HG03342 (cell line): ENCODE measurements at regions not wholly inside any gene's neighbourhood (a gene's known extent, or its start where the extent isn't known, plus 50 kb on each side); places are given as distances from the start of the nearest gene placed in this dataset.

Source experiments
- ATAC-seq: cut with Tn5 transposase; IDR thresholded peaks from one replicate; pipeline ENCODE4 v1.9.1; 2021; ENCODE audit warnings: mild to moderate bottlenecking, moderate library complexity; ENCODE audit not compliant: unreplicated experiment

DNA sequence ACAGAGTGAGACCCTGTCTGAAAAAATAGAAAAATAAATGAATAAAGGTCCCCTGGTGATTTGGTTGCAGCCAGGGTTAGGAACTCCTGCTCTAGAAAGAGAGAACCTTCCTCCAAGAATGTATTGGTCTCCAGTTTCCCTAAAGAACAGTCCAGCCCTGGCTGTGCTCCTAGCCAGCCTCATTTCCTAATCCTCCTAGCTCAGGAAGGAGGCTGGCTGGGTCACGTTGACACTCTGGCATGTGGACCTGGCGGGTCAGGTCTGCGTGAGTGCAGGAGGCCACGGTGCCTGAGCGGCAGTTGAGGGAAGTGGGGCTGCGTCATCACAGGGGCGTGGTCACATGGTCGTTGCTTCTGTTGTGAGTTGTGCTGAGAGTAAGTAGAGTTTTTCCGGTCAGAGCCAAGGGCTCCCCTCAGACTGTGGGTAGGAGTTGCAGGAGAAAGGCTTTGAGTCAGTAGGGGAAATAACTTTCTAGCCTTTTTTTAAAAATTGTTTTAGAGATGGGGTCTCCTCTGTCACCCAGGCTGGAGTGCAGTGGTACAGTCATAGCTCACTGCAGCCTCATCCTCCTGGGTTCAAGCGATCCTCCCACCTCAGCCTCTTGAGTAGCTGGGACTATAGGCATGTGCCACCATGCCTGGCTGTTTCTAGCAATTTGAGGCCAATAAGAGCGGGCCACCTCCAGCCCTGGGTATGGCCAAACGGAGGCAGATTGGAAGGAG is 194.0 kb upstream of the CIBAR2 start:
- peak; percentile 70 for ATAC-seq

GRCh38 chr16:85306793-85307551 is 194.7 kb upstream of the CIBAR2 start:
- no peak for ATAC-seq

DNA sequence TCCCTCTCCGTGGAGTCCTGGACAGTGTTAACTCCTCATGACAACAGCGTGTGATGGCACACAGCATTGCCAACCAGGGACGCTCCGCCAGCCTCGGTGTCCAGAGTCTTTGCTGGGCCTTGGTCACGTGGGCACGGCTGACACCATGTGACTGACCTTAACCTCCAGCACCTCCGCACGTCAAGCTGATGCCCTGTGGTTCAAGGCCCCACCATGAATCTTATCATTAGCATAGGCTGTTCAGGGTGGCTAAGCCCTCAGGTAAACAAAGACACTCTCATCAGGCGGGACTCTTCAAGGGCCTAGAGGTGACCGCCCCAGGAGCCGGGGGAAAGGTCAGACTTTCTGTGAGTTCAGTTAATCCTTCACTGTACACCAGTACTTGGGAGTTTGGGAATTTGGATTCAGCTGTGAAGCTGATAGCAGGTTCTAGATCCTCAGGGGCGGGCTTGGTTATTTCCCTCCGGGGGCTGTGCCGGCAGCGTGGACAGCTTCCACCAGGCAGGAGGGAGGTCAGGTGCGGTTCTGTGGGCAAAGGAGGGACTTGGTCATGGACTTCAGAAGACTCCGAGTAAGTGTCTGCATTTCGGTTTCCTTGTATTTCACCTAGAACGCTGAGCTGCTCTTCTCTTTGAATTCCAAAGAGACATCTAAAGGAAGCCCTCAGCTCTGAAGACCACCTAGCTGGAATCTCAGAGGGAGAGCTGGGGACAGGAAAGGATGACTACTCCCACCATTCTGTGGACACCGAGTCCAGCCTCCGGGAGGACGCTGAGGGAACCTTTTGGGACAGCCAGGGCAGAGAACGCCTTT is 195.5 kb upstream of the CIBAR2 start:
- ATAC-seq, result no peak

DNA sequence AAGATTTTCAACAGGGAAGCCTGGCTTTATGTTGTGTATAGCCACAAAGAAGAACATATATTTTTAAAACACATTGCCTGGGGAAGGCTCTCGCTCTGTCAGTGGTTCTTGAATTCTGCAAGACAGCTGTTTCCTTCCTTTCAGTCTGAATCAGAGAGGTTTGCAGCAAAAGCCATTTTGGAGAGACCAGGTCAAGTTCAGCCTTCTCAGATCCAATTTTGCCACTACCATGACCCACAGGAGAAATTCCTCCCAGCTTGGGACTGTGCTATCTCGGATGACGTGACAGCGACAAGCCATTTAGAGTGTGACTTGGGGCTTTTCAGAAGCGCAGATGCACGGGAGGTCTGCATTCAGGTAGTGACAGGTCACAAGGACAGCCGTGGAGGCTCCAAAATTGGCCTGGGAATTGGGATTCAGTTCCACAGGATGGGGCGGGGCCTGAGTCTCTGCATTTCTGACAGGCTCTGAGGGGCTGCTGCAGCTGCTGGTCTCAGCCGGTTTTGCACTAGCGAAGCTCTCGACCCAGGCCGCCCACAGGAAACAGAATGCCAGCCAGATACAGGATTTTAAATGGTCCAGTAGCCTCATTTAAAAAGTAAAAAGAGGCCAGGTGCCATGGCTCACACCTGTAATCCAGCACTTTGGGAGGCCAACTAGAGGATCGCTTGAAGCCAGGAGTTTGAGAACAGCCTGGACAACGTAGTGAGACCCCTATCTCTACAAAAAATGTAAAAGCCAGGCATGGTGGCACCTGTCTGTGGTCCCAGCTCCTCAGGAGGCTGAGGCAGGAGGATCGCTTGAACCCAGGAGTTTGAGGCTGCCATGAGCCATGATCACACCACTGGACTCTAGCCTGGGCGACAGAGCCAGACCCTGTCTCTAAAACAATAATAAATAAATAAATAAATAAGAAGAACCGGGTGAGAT is 196.6 kb upstream of the CIBAR2 start:
- ATAC-seq, result no peak

DNA sequence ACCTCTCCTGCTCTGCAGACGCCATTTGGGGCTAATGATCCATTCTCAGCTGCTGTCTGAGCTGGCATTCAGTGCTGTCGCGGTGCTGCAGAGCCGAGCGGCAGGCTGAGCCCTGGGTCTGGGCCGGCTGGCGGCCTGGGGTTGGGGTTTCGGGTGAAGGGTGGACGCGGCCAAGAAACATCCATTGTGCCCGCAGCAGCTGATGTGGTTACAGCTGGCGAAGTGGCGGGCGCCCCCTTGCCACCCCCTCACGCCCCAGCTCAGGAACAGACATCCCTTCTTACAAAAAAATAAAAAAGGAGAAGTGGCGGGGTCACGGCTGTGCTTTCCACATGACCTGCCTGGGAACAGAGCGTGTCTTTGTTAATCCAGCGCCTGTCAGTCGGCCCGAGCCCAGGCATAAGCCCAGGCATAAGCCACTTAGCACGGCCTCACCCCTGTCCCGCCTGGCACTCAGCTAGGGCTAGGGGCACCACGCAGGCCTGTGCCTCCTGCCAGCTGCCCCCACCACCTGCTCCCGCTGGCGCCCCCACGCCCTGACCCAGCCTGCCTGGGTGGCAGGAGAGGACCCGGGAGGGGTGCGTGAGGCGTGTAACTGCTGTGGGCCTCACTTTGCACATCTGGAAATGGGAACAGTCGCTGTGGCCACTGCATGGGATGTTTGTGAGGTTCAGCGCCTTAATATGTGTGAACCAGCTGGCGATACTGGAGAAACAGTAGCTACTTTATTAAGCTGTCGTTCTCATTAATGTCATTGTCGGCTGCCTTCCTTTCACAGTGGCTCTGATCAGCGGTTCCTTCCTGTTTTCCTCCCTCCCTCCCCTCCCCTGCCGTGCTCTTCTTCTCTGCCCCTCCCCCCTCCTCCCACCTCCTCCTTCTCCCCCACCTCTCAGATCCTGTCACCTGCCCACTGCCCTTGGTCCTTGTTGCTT is 197.7 kb upstream of the CIBAR2 start:
- no peak for ATAC-seq

DNA sequence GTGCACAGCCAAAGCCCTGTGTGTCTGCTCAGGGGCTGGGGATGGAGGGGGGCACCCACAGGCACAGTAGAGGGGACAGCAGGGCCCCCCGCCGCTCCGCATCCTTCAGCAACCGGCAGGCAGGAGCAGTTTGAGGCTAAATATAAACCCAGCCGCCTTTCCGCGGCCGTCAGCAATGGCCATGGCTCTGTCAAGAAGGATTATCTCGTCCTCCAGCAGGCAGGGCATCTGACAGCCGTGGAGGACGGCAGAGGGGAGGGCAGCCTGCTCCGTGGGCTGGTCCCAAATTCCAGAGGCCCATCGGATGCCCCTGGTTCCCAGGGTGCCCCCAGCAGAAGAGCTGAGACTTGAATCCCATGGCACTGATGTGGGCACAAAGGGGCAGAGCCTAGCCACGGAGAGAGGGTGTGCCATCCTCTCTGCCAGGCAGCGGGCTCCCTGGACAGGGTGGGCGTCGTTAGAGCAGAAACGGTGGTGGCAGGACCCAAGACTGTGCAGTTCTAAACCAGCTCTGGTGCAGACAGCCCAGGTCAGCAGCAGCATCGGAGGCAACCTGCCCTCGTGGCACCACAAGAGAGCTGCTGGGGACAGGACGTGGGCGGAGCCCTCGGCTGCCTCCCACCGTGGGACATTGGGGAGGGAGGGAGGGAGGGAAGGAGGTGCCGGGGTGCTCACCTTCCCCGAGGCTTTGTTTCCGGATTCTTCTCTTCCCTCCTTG is 198.8 kb upstream of the CIBAR2 start:
- no peak for ATAC-seq

DNA sequence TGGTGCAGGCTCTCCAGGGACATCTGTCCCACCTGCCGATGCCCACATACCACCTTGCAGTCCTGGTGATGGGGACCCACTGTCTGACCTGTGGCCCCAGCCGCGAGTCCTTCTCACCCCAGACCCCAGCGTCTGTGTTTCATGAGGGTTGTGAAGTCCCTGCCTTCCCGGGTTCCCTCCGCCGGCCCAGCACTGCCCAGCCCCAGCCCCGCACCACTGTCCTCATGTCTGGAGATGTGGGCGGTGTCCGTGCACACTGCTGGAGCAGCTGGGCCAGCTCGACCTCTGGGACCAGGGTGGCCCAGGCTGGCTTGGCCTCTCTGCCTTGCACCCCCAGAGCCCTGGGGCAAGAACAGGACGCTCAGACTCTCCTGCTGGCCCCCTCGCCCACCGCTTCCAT is 199.5 kb upstream of the CIBAR2 start:
- ATAC-seq, result no peak

DNA sequence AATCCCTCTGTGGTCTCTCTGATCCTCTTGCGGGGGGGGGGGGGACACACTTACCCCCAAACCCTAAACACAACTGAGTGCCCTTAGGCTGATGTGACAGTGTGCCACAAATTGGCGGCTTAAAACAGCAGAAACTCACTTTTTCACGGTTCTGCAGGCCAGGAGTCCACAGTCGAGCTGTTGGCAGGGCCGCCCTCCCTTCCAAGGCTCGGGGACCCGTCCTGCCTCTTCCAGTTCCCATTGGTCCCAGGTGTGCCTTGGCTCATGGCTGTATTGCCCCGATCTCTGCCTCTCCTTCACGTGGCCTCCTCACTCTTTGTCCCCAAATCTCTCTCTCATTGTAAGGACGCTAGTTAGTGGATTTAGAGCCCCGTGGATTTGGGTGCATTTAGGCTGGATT is 199.9 kb upstream of the CIBAR2 start:
- no peak for ATAC-seq

GRCh38 chr16:85312642-85313525 is 200.6 kb upstream of the CIBAR2 start:
- ATAC-seq, result no peak

DNA sequence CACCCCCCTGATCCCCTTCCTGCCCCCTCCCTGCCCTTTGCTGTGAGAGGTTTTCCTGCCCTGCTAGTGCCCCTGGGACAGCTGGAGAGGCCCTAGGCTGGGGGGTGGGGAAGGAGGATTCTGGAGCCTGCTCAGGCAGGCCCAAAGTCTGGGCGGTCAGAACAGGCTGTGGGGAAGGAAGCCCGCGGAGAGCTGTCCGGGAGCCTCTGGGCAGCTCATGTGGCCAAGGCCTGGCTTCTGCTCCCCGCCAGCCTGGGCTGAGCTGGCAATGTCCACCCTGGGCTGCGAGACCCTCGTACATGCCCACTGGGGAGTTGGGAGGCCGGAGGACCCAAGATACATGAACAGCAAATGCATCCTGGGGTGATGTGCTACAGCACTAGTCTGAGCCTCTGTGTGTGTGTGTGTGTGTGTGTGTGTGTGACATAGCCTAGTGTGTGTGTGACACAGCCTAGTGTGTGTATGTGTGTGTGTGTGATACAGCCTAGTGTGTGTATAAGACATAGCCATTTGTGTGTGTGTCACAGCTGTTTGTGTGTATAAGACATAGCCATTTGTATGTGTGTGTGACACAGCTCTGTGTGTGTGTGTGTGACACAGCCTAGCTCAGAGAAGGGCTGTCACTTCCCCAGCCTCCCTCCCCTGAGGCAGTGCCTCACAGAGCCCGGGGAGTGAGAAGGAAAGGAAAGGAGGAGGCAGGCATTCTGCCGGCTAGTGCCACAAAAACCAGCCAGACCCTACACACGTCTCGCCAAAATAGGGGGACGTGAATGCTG is 201.4 kb upstream of the CIBAR2 start:
- no peak for ATAC-seq

GRCh38 chr16:85314512-85314971 is 202.3 kb upstream of the CIBAR2 start:
- no peak for ATAC-seq

GRCh38 chr16:85315866-85316265 is 203.6 kb upstream of the CIBAR2 start:
- no peak for ATAC-seq

DNA sequence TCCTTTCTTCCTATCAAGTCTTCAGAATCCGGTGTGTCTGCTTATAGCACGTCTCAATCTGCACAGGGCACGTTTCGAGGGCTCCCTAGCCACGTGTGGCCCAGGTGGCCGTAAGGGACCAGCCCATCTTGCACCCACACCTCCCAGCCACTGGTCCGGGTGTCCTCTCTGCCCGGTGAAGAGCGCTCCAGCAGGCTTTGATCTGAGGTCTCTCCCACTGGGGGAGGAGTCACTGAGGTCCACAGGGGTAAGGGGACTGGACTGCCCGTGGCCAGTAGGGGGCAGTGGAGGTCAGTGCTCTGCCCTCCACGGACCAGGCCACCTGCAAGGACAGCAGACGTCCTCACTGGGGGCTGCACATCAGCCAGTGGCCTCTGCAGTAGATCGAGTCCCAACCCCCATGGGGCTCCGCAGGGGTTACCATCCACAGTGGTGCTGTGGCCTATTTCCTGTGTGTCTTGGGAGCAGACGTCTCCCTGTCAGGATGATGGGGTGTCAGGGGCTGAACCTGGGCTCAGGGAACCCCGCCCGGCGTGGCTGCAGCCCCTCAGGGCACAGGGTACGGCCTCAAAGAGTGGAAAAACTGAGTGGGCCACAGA is 204.1 kb upstream of the CIBAR2 start:
- ATAC-seq, result no peak

GRCh38 chr16:85316944-85317343 is 204.7 kb upstream of the CIBAR2 start:
- no peak for ATAC-seq

DNA sequence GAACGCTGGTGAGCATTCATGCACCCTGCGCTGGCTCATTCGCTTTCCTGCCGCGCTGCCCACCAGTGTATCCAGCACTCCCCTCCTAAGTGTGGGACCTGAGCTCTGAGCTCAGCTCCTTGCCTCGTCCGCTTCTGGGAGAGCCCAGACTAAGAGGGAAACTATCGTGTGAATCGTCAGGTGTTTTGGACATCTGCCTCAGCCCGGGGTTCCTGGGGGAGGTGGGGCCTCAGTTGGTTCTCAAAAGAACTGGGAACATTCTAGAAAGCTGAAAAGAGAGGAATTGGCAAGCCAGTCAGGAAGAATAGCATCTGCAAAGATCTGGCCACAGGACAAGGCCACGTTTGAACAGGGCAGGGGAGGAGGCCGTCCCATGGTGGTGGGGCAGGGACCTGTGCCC is 205.4 kb upstream of the CIBAR2 start:
- no peak for ATAC-seq

DNA sequence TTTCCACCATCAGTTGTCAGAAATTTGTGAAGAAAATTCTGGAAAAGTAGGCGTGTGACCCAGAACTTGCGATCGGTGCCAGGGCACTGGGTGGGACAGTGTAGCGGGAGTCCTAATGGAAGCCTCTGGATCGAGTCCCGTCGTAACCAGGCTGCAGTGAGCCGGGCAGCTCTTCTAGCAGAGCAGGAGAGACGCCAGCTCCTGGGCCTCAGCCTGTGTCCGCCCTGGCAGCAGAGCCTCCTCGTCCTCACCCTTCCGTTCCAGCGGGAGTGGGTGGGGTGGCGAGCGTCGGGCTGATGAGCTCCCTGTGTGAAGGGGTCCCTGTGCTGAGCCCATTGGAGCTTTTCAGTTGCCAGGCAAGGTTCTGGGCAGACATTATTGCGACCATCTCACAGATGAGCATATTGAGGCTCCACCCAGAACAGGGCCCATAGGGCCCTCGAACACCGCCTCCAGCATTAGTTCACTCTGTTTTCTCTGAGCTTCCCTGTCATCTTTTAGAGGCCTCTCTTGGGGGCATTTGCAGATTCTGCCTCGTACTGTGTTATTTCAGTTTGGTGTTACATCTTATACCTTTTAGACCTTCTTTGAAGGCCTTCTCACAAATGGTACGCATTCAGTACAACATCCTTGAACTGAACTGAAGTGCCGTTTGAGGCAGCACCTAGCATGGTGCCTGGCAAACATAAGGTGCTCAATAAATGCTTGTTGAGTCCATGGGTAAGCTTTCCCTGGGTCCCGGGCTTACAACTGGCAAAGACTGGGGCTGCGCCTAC is 207.1 kb upstream of the CIBAR2 start:
- ATAC-seq, result no peak
